Right lobe of liver (tissue), 6 donors: ENCODE measurements at regions not wholly inside any gene's neighbourhood (a gene's known extent, or its start where the extent isn't known, plus 50 kb on each side); places are given as distances from the start of the nearest gene placed in this dataset.

Experiments used
- ATAC-seq, 4 donors: fragments of 200-7000 bp; cut with Tn5 transposase; one replicate each; pipeline ENCODE4 v1.9.1; 2020; ENCODE audit warnings: mild to moderate bottlenecking in 4 of 4, moderate library complexity in 4 of 4
- DNase-seq, 3 donors: peaks; one replicate each; pipeline ENCODE4 v3.0.0-alpha.2; 2020
- H3K27ac ChIP-seq, 3 donors: fragments of 200-600 bp; one replicate each; pipeline ENCODE4 v1.8.0; 2022
- H3K27me3 ChIP-seq, 2 donors: fragments of 200-600 bp; one replicate each; pipeline ENCODE4 v1.8.0; 2022
- H3K36me3 ChIP-seq, 4 donors: fragments of 200-600 bp; sonication (generic) in 1 of 4; one replicate each; pipeline versions ENCODE4 v1.5.1 to v1.8.0; 2017 to 2022; ENCODE audit warnings: control low read depth in 1 of 4
- H3K4me1 ChIP-seq, 4 donors: fragments of 200-600 bp; sonication (generic) in 1 of 4; one replicate each; pipeline versions ENCODE4 v1.5.1 to v1.8.0; 2017 to 2022; ENCODE audit warnings: control low read depth in 1 of 4
- H3K4me3 ChIP-seq, 3 donors: fragments of 200-600 bp; one replicate each; pipeline ENCODE4 v1.8.0; 2022
- H3K9me3 ChIP-seq, 4 donors: fragments of 200-600 bp; sonication (generic) in 1 of 4; one replicate each; pipeline versions ENCODE4 v1.5.1 to v1.8.0; 2017 to 2022; ENCODE audit warnings: control low read depth in 1 of 4
- CTCF ChIP-seq, 4 donors: fragments of 200-600 bp in 3 of 4; fragments of 450-650 bp in 1 of 4; IDR thresholded peaks; one replicate each; pipeline versions ENCODE4 v1.5.1 to v1.8.0; 2016 to 2022; ENCODE audit warnings: antibody characterized with exemption in 4 of 4, mild to moderate bottlenecking in 2 of 4
- POLR2A ChIP-seq: fragments of 450-650 bp; IDR thresholded peaks from one replicate; pipeline ENCODE4 v1.6.1; 2017; ENCODE audit warnings: antibody characterized with exemption, mild to moderate bottlenecking
- WGBS: methylation state at CpG from one replicate; pipeline ENCODE4 v1.1.6; 2018; ENCODE audit warnings: low coverage, low lambda C conversion rate; ENCODE audit not compliant: insufficient coverage; ENCODE audit errors: missing lambda C conversion rate; 5-methylcytosine and 5-hydroxymethylcytosine counted together
- intact Hi-C, 2 donors: fragments of 100-400 bp; cut with DNase I; formaldehyde crosslinking; loops; one replicate each; pipeline versions ENCODE4 v1.11.2 to v1.14.1; 2022
- donor health status: DM: no; HTN: yes; CAD: no.
- donor health status: DM: no; HTN: no; CAD: no.
- donor health status: DM: no; HTN: no; CAD: no.
- donor health status: DM: no; HTN: yes; CAD: no.
- donor health status: DM: no; HTN: yes; CAD: no.

- intact Hi-C loops, result no loop called here
- no peak for DNase-seq
- H3K4me3 ChIP-seq, result no peak overlapping the region
- no peak for TF ChIP-seq POLR2A
- TF ChIP-seq CTCF (IDR thresholded peaks at IDR 0.05), result no peak
- WGBS, result 48% methylated on average over 5 of the region's 5 CpGs
- no peaks in the 10 kb centered on the region for H3K4me1 ChIP-seq
- no peak for ATAC-seq
- H3K27me3 ChIP-seq, result no peaks in the 10 kb centered on the region
- no peak overlapping the region for H3K27ac ChIP-seq
- no peaks in the 10 kb centered on the region for H3K9me3 ChIP-seq
- no peaks in the 10 kb centered on the region for H3K36me3 ChIP-seq
Observed at GRCh38 chr20:6870559-6870958, 103.1 kb downstream of the BMP2 start.

- DNase-seq (no peak), ATAC-seq (no peak)
- TF ChIP-seq POLR2A (no peak), CTCF (IDR thresholded peaks at IDR 0.05) (no peak)
- Histone ChIP-seq H3K4me1 (no peaks in the 10 kb centered on the region), H3K27me3 (no peaks in the 10 kb centered on the region), H3K9me3 (no peaks in the 10 kb centered on the region), H3K36me3 (no peaks in the 10 kb centered on the region), H3K4me3 (no peak overlapping the region), H3K27ac (no peak overlapping the region)
- 28% methylated on average over 1 of the region's 1 CpG for WGBS
- intact Hi-C loops, result no loop called here
Observed at GRCh38 chr20:6877633-6878032, 110.1 kb downstream of the BMP2 start.

DNA sequence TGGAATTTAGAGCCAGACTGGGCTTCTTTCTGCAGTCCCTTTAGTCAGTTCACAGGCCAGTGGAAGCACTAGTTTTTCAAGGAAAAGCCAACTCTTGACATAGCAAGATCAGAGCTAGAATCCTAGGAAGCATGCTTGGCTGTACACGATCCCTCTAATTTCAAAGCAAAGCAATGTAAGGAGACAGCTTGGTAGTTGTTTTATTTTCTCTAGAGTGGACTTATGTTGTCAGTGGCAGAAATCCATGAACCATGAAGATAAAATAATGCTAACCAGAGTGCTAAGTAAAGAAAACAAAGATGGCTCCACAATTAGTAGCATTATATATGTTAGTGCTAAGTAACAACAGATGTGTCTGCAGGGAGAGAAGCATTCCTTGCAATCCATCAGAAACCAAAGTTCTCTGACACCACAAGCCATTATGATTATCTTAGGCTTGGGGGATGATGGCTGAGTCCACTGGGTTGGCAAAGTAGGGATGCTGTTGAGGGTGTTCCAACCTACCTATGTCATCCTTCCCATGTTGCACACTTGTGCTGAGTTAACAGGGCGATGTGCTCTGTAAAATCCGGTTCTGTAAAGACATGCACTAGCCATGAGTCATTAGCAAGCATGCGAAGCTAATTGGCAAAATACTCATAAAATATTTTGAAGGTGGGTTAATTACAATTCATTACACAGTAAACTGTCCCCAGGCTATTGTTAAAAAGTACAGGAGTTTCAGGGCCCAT is 115.2 kb downstream of the BMP2 start:
- no peak overlapping the region for H3K27ac ChIP-seq
- no peaks in the 10 kb centered on the region for H3K4me1 ChIP-seq
- 64% methylated on average over 4 of the region's 4 CpGs for WGBS
- H3K9me3 ChIP-seq, result no peaks in the 10 kb centered on the region
- H3K4me3 ChIP-seq, result no peak overlapping the region
- no peaks in the 10 kb centered on the region for H3K36me3 ChIP-seq
- DNase-seq (no peak), ATAC-seq (no peak)
- TF ChIP-seq CTCF (IDR thresholded peaks at IDR 0.05), result no peak
- no peak for TF ChIP-seq POLR2A
- intact Hi-C loops, result no loop called here
- H3K27me3 ChIP-seq, result no peaks in the 10 kb centered on the region

GRCh38 chr20:6884114-6884513 is 116.6 kb downstream of the BMP2 start:
- intact Hi-C loops, result no loop called here
- Histone ChIP-seq H3K4me3 (no peak overlapping the region), H3K36me3 (no peaks in the 10 kb centered on the region), H3K4me1 (no peaks in the 10 kb centered on the region), H3K9me3 (no peaks in the 10 kb centered on the region), H3K27ac (no peak overlapping the region), H3K27me3 (no peaks in the 10 kb centered on the region)
- TF ChIP-seq POLR2A (no peak), CTCF (IDR thresholded peaks at IDR 0.05) (no peak)
- no peak for ATAC-seq
- DNase-seq, result no peak
- WGBS, result 27% methylated on average over 1 of the region's 1 CpG
